PC-3 (cell line): ENCODE measurements at regions not wholly inside any gene's neighbourhood (a gene's known extent, or its start where the extent isn't known, plus 50 kb on each side); places are given as distances from the start of the nearest gene placed in this dataset.
"Not testable (repeated sequence)": the region's sequence is repeated elsewhere in the genome, so short reads cannot be mapped to it uniquely, and the experiment has no call there.

Source experiments
- ATAC-seq: fragments of 200-7000 bp; cut with Tn5 transposase; 2 replicates; pipeline ENCODE4 v1.9.1; 2020; ENCODE audit warnings: mild to moderate bottlenecking, moderate library complexity
- BruUV-seq: library from RNA; stranded (reverse); fragments of 400-500 nt; replicated peaks from 2 replicates; lab custom pipeline; 2021; lab: Mats Ljungman, UMichigan
- CTCF ChIA-PET: fragments of 300-600 bp; sonication (Branson Sonifier 250); formaldehyde crosslinking; loops from one replicate; lab custom pipeline; 2022; ENCODE audit warnings: antibody characterized with exemption; lab: Charles Lee
- POLR2A ChIA-PET: fragments of 300-600 bp; sonication (Branson Sonifier 250); formaldehyde crosslinking; loops from one replicate; lab custom pipeline; 2022; ENCODE audit warnings: antibody characterized with exemption; ENCODE audit not compliant: unreplicated experiment; lab: Charles Lee
- DNase-seq: peaks from one replicate; pipeline ENCODE4 v3.0.0-alpha.2; 2015
- H2AFZ ChIP-seq: fragments of 300-600 bp; sonication (generic); 2 replicates; pipeline ENCODE4 v1.6.0; 2016; ENCODE audit warnings: antibody characterized with exemption, low read length
- H3F3A ChIP-seq: fragments of 300-600 bp; sonication (generic); one replicate; pipeline ENCODE4 v1.6.0; 2017; ENCODE audit warnings: antibody characterized with exemption, low read length, control low read depth, mild to moderate bottlenecking; ENCODE audit not compliant: unreplicated experiment
- H3K27ac ChIP-seq: fragments of 300-600 bp; sonication (generic); 2 replicates; pipeline ENCODE4 v1.5.1; 2016; ENCODE audit warnings: mild to moderate bottlenecking, low read length
- H3K27me3 ChIP-seq: fragments of 300-600 bp; sonication (generic); 2 replicates; pipeline ENCODE4 v1.6.1; 2016; ENCODE audit warnings: low read length, mixed read lengths
- H3K36me3 ChIP-seq: fragments of 300-600 bp; sonication (generic); 2 replicates; pipeline ENCODE4 v1.6.1; 2016; ENCODE audit warnings: low read depth, mixed run types, low read length, mixed read lengths
- H3K4me1 ChIP-seq: fragments of 300-600 bp; sonication (generic); 2 replicates; pipeline ENCODE4 v1.5.1; 2016; ENCODE audit warnings: low read length; ENCODE audit not compliant: insufficient read depth
- H3K4me2 ChIP-seq: fragments of 300-600 bp; sonication (generic); 2 replicates; pipeline ENCODE4 v1.6.0; 2016; ENCODE audit warnings: low read length
- H3K4me3 ChIP-seq: fragments of 300-600 bp; sonication (generic); 2 replicates; pipeline ENCODE4 v1.5.1; 2016; ENCODE audit warnings: mild to moderate bottlenecking, low read length, mixed read lengths
- H3K79me2 ChIP-seq: fragments of 300-600 bp; sonication (generic); 2 replicates; pipeline ENCODE4 v1.6.1; 2017; ENCODE audit warnings: low read length, mixed read lengths
- H3K9ac ChIP-seq: fragments of 300-600 bp; sonication (generic); 2 replicates; pipeline ENCODE4 v1.6.0; 2016; ENCODE audit warnings: mild to moderate bottlenecking, low read length
- H3K9me2 ChIP-seq: fragments of 300-600 bp; sonication (generic); replicated peaks from 2 replicates; pipeline ENCODE4 v1.6.1; 2016; ENCODE audit warnings: mixed run types, low read length, mixed read lengths
- H3K9me3 ChIP-seq: fragments of 300-600 bp; sonication (generic); 2 replicates; pipeline ENCODE4 v1.6.1; 2016; ENCODE audit warnings: low read length, mixed read lengths
- H4K20me1 ChIP-seq: fragments of 300-600 bp; sonication (generic); 2 replicates; pipeline ENCODE4 v1.6.1; 2016; ENCODE audit warnings: low read length, mixed read lengths
- CTCF ChIP-seq: fragments of 300-600 bp; sonication (generic); conservative IDR thresholded peaks from 2 replicates; pipeline ENCODE4 v1.5.1; 2017; ENCODE audit warnings: antibody characterized with exemption, low read depth, mild to moderate bottlenecking, low read length
- EZH2 ChIP-seq: fragments of 300-600 bp; sonication (generic); IDR thresholded peaks from one replicate; pipeline ENCODE4 v1.6.1; 2017; ENCODE audit warnings: antibody characterized with exemption, mild to moderate bottlenecking, low read length; ENCODE audit not compliant: unreplicated experiment
- EZH2phosphoT487 ChIP-seq: fragments of 300-600 bp; sonication (generic); IDR thresholded peaks from 2 replicates; pipeline ENCODE4 v1.6.1; 2018; ENCODE audit warnings: mild to moderate bottlenecking, antibody characterized with exemption, low read length, borderline replicate concordance
- intact Hi-C: fragments of 100-400 bp; cut with micrococcal nuclease; formaldehyde crosslinking; loops from 2 replicates; pipeline ENCODE4 v1.9.0; 2023

- H3K27me3 ChIP-seq: peaks cover 29% of the 10 kb centered on the region
- H3F3A ChIP-seq: no peaks in the 10 kb centered on the region
- no peaks in the 10 kb centered on the region for H3K9me2 ChIP-seq
- ATAC-seq (no peak), DNase-seq (no peak)
- H3K27ac ChIP-seq: no peak overlapping the region
- no peak overlapping the region for H3K4me3 ChIP-seq
- H3K9ac ChIP-seq: no peak overlapping the region
- TF ChIP-seq EZH2 (no peak), EZH2phosphoT487 (no peak), CTCF (no peak)
- POLR2A ChIA-PET: no interaction called here
- no peaks in the 10 kb centered on the region for H3K36me3 ChIP-seq
- CTCF ChIA-PET: no interaction called here
- no peaks in the 10 kb centered on the region for H4K20me1 ChIP-seq
- intact Hi-C loops: no loop called here
- H3K4me2 ChIP-seq: no peak overlapping the region
- H3K4me1 ChIP-seq: no peaks in the 10 kb centered on the region
- no peak overlapping the region for H2AFZ ChIP-seq
- H3K79me2 ChIP-seq: no peaks in the 10 kb centered on the region
- H3K9me3 ChIP-seq: no peaks in the 10 kb centered on the region
- BruUV-seq: no TSS peak
Measured at GRCh38 chr7:49706106-49706505, 67.3 kb upstream of the VWC2 start.

- Histone ChIP-seq H3K4me2 (no peak overlapping the region), H3K4me1 (no peaks in the 10 kb centered on the region), H3K4me3 (no peak overlapping the region), H3K9me2 (no peaks in the 10 kb centered on the region), H3K9me3 (no peaks in the 10 kb centered on the region), H3K36me3 (no peaks in the 10 kb centered on the region), H3K79me2 (no peaks in the 10 kb centered on the region), H2AFZ (no peak overlapping the region), H3K9ac (no peak overlapping the region), H3K27me3 (peaks cover 13% of the 10 kb centered on the region), H3F3A (no peaks in the 10 kb centered on the region), H3K27ac (no peak overlapping the region), H4K20me1 (no peaks in the 10 kb centered on the region)
- no peak for TF ChIP-seq EZH2
- no peak for TF ChIP-seq CTCF
- TF ChIP-seq EZH2phosphoT487: no peak
- POLR2A ChIA-PET: no interaction called here
- BruUV-seq: no TSS peak
- ATAC-seq (no peak), DNase-seq (no peak)
- intact Hi-C loops: no loop called here
- CTCF ChIA-PET: no interaction called here
Measured at GRCh38 chr7:49707891-49708290, 65.5 kb upstream of the VWC2 start.

GRCh38 chr7:49708590-49708989 lies 64.8 kb upstream of the VWC2 start:
- Histone ChIP-seq H4K20me1 (no peaks in the 10 kb centered on the region), H3K4me2 (no peak overlapping the region), H3K4me1 (no peaks in the 10 kb centered on the region), H3K79me2 (no peaks in the 10 kb centered on the region), H2AFZ (no peak overlapping the region), H3K4me3 (no peak overlapping the region), H3F3A (no peaks in the 10 kb centered on the region), H3K9ac (no peak overlapping the region), H3K9me3 (no peaks in the 10 kb centered on the region), H3K9me2 (no peaks in the 10 kb centered on the region), H3K27ac (no peak overlapping the region), H3K27me3 (peaks cover 19% of the 10 kb centered on the region), H3K36me3 (no peaks in the 10 kb centered on the region)
- DNase-seq (no peak), ATAC-seq (no peak)
- no peak for TF ChIP-seq EZH2
- no peak for TF ChIP-seq EZH2phosphoT487
- no peak for TF ChIP-seq CTCF
- CTCF ChIA-PET: no interaction called here
- intact Hi-C loops: no loop called here
- BruUV-seq: no TSS peak
- POLR2A ChIA-PET: no interaction called here

GRCh38 chr7:49711072-49711723 lies 62.2 kb upstream of the VWC2 start:
- H3K4me3 ChIP-seq, CTCF ChIA-PET, H3K36me3 ChIP-seq, H3K9ac ChIP-seq, H3K79me2 ChIP-seq, POLR2A ChIA-PET, H3F3A ChIP-seq, ATAC-seq, intact Hi-C loops, H3K4me2 ChIP-seq, DNase-seq, H3K4me1 ChIP-seq, H3K9me3 ChIP-seq, H3K27ac ChIP-seq, H4K20me1 ChIP-seq, BruUV-seq, H2AFZ ChIP-seq, H3K9me2 ChIP-seq: not testable (repeated sequence)
- H3K27me3 ChIP-seq: peaks cover 26% of the 10 kb centered on the region
